ENCODE measurements at regions not wholly inside any gene's neighbourhood (a gene's known extent, or its start where the extent isn't known, plus 50 kb on each side); places are given as distances from the start of the nearest gene placed in this dataset.

- H3K4me1 ChIP-seq = peaks cover 4% of the 10 kb centered on the region
- TF ChIP-seq CTCF (IDR thresholded peaks at IDR 0.05) = no peak
- no peak for TF ChIP-seq POLR2A (IDR thresholded peaks at IDR 0.05)
- no peak overlapping the region for H3K27ac ChIP-seq
- intact Hi-C loops (cut with DNase I) = no loop called here
- DNase-seq (no peak), ATAC-seq (no peak)
- no peaks in the 10 kb centered on the region for H3K9me3 ChIP-seq
- no peaks in the 10 kb centered on the region for H3K36me3 ChIP-seq (replicated peaks in 1 of 2; ENCODE audit: insufficient read depth in 1 of 2, low read depth in 2 of 2)
- H3K27me3 ChIP-seq = no peaks in the 10 kb centered on the region
- 63 to 67% methylated on average over 1 of the region's 1 CpG for WGBS, 2 donors
- no peak overlapping the region for H3K4me3 ChIP-seq
Observed at GRCh38 chr18:51363384-51363783, 165.9 kb upstream of the MEX3C start.

- no peaks in the 10 kb centered on the region for H3K36me3 ChIP-seq (replicated peaks in 1 of 2; ENCODE audit: insufficient read depth in 1 of 2, low read depth in 2 of 2)
- WGBS, 2 donors = 50 to 51% methylated on average over 3 of the region's 3 CpGs
- H3K4me3 ChIP-seq = no peak overlapping the region
- intact Hi-C loops (cut with DNase I) = no loop called here
- no peaks in the 10 kb centered on the region for H3K27me3 ChIP-seq
- H3K27ac ChIP-seq = no peak overlapping the region
- no peak for DNase-seq
- no peaks in the 10 kb centered on the region for H3K4me1 ChIP-seq
- TF ChIP-seq POLR2A (IDR thresholded peaks at IDR 0.05) = no peak
- TF ChIP-seq CTCF (IDR thresholded peaks at IDR 0.05) = no peak
- ATAC-seq = no peak
- H3K9me3 ChIP-seq = no peaks in the 10 kb centered on the region
Observed at GRCh38 chr18:51370996-51371395, 173.5 kb upstream of the MEX3C start.

GRCh38 chr18:51371929-51372328, 174.4 kb upstream of the MEX3C start:
- intact Hi-C loops (cut with DNase I) = no loop called here
- no peak overlapping the region for H3K27ac ChIP-seq
- no peaks in the 10 kb centered on the region for H3K36me3 ChIP-seq (replicated peaks in 1 of 2; ENCODE audit: insufficient read depth in 1 of 2, low read depth in 2 of 2)
- no peak for ATAC-seq
- H3K9me3 ChIP-seq = no peaks in the 10 kb centered on the region
- H3K4me3 ChIP-seq = no peak overlapping the region
- H3K27me3 ChIP-seq = no peaks in the 10 kb centered on the region
- no peak for DNase-seq
- H3K4me1 ChIP-seq = no peaks in the 10 kb centered on the region
- TF ChIP-seq CTCF (IDR thresholded peaks at IDR 0.05) (no peak), POLR2A (IDR thresholded peaks at IDR 0.05) (no peak)
- WGBS, 2 donors = 93 to 97% methylated on average over 1 of the region's 1 CpG

GRCh38 chr18:51382081-51382480, 184.6 kb upstream of the MEX3C start:
- TF ChIP-seq POLR2A (IDR thresholded peaks at IDR 0.05) (no peak), CTCF (IDR thresholded peaks at IDR 0.05) (no peak)
- intact Hi-C loops (cut with DNase I) = no loop called here
- ATAC-seq = no peak

GRCh38 chr18:51383116-51383515, 185.6 kb upstream of the MEX3C start:
- no peak for TF ChIP-seq POLR2A (IDR thresholded peaks at IDR 0.05)
- TF ChIP-seq CTCF (IDR thresholded peaks at IDR 0.05) = no peak
- Histone ChIP-seq H3K36me3 (replicated peaks in 1 of 2; ENCODE audit: insufficient read depth in 1 of 2, low read depth in 2 of 2) (no peaks in the 10 kb centered on the region), H3K27ac (no peak overlapping the region), H3K4me1 (no peaks in the 10 kb centered on the region), H3K4me3 (no peak overlapping the region), H3K9me3 (no peaks in the 10 kb centered on the region), H3K27me3 (no peaks in the 10 kb centered on the region)
- intact Hi-C loops (cut with DNase I) = no loop called here
- 70 to 72% methylated on average over 4 of the region's 4 CpGs for WGBS, 2 donors
- DNase-seq (no peak), ATAC-seq (no peak)

More at GRCh38 chr18:51382081-51382480, 184.6 kb upstream of the MEX3C start:
- Histone ChIP-seq H3K4me1 (no peaks in the 10 kb centered on the region), H3K9me3 (no peaks in the 10 kb centered on the region), H3K27me3 (no peaks in the 10 kb centered on the region), H3K4me3 (no peak overlapping the region), H3K36me3 (replicated peaks in 1 of 2; ENCODE audit: insufficient read depth in 1 of 2, low read depth in 2 of 2) (no peaks in the 10 kb centered on the region), H3K27ac (no peak overlapping the region)
- no peak for DNase-seq
- 76 to 78% methylated on average over 4 of the region's 4 CpGs for WGBS, 2 donors

All from body of pancreas (tissue), 4 donors.